22Rv1 (cell line): ENCODE measurements at regions not wholly inside any gene's neighbourhood (a gene's known extent, or its start where the extent isn't known, plus 50 kb on each side); places are given as distances from the start of the nearest gene placed in this dataset.

Experiments
- H3K27ac ChIP-seq: fragments of 450-650 bp; 2 replicates; pipeline ENCODE4 v1.5.1; 2017
- CTCF ChIP-seq: fragments of 450-650 bp; IDR thresholded peaks from 2 replicates; pipeline ENCODE4 v1.5.1; 2017; ENCODE audit warnings: mild to moderate bottlenecking
- ZFX ChIP-seq: fragments of 450-650 bp; IDR thresholded peaks from 2 replicates; pipeline ENCODE4 v1.6.1; 2017; ENCODE audit warnings: antibody characterized with exemption, borderline replicate concordance

- TF ChIP-seq ZFX (no peak), CTCF (no peak)
- no peak overlapping the region for H3K27ac ChIP-seq
Observed at GRCh38 chr2:554444-554843, 122.8 kb downstream of the TMEM18 start.

DNA sequence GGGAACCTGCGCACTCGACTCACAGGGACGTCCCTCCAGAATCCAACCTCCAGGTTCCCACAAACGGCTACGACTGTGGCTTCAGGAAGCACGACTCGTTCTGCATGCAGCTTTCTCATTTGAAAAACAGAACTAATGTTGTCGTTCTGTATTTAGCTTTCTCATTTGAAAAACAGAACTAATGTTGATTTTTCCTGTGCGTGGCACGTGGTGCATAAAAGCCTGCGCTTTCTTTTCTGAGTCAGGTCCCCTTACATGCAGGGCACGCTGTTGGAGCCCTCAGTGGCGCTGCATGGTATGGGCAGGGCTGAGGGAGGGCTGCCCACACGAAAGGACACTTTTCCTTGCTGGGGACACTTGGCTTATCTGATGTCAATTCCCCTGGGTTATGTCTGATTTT, 124.3 kb downstream of the TMEM18 start:
- TF ChIP-seq ZFX = no peak
- no peak for TF ChIP-seq CTCF
- no peak overlapping the region for H3K27ac ChIP-seq

- TF ChIP-seq CTCF (0 out of 2 replicates have a peak, but pooled peaks have one; percentile 3), ZFX (no peak)
Observed at GRCh38 chr2:551621-552020, 125.6 kb downstream of the TMEM18 start.

GRCh38 chr2:550860-551567, 126.2 kb downstream of the TMEM18 start:
- TF ChIP-seq ZFX = no peak
- TF ChIP-seq CTCF = no peak
- H3K27ac ChIP-seq = no peak overlapping the region

More at GRCh38 chr2:551621-552020, 125.6 kb downstream of the TMEM18 start:
- no peak overlapping the region for H3K27ac ChIP-seq

DNA sequence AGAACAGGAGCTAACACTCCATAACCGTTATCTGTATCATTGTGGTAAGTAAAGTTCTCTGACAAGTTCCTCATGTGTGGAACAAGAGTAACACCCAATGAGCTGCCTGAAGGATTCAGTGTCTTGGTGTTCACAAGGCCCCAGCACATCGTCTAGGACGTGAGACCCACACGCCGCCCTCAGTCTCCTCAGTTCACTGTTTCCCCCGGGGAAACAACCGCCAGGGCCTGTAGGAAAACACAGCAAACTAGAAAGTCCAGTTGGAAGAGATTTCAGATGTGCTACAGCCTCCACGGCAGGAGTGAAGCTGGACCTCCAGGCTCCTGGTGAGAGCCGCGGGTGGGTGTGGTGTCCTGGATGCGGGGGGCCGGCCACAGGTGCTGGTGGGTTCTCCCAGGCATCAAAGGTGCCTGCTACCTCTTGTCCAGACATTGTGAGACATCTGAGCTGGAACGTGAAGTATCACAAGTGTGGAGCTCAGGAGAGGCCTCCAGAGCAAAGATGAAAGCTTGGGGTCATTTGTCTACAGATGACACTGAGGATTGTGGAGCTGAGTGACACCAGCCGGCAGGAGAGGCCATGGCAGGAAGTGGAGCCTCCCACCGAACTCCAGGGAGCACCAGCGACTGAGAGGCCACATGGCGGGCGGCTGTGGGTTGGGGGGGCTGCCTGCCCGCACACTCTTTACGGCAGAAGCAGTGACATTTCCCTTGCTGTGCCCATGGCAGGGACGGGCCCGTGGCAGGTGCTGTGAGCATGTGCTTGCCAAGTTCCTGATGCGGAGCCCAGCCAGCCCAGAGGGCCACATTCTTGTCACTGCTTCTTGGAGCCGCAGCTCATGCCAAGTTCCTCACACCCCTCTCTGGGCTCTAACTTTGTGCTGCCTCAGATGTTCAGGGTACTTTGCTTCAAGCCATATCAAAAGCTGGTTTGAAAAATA, 131.2 kb downstream of the TMEM18 start:
- H3K27ac ChIP-seq = no peak overlapping the region
- TF ChIP-seq CTCF (no peak), ZFX (no peak)

DNA sequence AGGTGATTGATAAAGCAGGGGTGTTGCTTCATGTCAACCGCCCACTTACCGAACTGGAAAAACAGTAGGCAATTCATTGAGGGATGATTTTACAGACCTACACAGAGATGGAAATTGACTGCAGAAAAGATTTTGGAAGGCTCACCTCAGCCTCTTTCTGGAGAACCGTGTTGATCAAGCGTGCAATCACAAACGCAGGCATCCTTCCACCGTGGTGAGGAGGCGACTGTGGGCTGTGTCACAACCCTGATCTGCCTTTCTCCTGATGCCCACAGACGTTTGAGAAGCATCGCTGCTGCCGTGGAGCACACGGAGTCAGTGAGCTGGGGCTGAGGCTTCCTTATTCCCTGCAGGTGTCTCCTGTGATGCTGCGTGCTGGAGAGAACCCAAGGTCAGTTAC, 132.0 kb downstream of the TMEM18 start:
- H3K27ac ChIP-seq = no peak overlapping the region
- TF ChIP-seq ZFX = no peak
- TF ChIP-seq CTCF = no peak

DNA sequence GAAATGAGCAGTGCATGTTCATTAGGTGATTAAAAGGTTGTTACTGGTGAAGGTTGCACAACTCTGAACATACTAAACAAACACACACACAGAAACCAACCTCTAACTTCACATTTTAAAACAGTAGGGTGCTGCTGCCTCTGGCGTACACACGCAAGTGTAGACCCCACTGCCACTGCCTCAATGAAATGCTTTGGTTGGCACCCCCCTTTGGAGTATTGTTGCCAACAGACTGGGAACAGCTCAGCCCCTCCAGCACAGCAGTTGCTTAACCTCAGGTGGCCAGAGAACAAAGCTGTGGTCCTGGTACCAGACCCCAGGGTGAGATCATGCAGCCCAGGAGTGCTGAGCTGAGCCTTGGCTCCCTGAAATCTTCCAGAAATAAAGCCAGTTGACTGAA, 138.6 kb downstream of the TMEM18 start:
- TF ChIP-seq ZFX (no peak), CTCF (no peak)
- no peak overlapping the region for H3K27ac ChIP-seq
